Activated B cell treated with CpG ODN at 0.5 μM for 24 hours (primary cell): ENCODE measurements at regions not wholly inside any gene's neighbourhood (a gene's known extent, or its start where the extent isn't known, plus 50 kb on each side); places are given as distances from the start of the nearest gene placed in this dataset.

Experiments
- ATAC-seq: fragments of 200-7000 bp; cut with Tn5 transposase; one replicate; pipeline ENCODE4 v1.10.0; 2021; ENCODE audit warnings: low read depth, mild to moderate bottlenecking, moderate library complexity
- CTCF ChIA-PET: fragments of 350-600 bp; sonication (Branson Sonifier 250); formaldehyde crosslinking; loops from one replicate; lab custom pipeline; 2021; ENCODE audit warnings: antibody characterized with exemption; lab: Charles Lee
- POLR2A ChIA-PET: fragments of 350-600 bp; sonication (Branson Sonifier 250); formaldehyde crosslinking; loops from one replicate; lab custom pipeline; 2021; ENCODE audit warnings: antibody characterized with exemption; lab: Charles Lee
- DNase-seq: peaks from one replicate; pipeline ENCODE4 v3.0.0; 2022
- H3K27ac Mint-ChIP-seq: one replicate; pipeline ENCODE4 v1.8.0; 2020; ENCODE audit warnings: mixed read lengths
- H3K27me3 Mint-ChIP-seq: one replicate; pipeline ENCODE4 v1.8.0; 2021; ENCODE audit warnings: mixed read lengths
- H3K36me3 Mint-ChIP-seq: one replicate; pipeline ENCODE4 v1.8.0; 2021; ENCODE audit warnings: low read depth, mixed read lengths
- H3K4me1 Mint-ChIP-seq: one replicate; pipeline ENCODE4 v1.8.0; 2021; ENCODE audit warnings: mixed read lengths
- H3K4me3 Mint-ChIP-seq: one replicate; pipeline ENCODE4 v1.8.0; 2020; ENCODE audit warnings: mild to moderate bottlenecking, mixed read lengths
- H3K9me3 Mint-ChIP-seq: one replicate; pipeline ENCODE4 v1.8.0; 2020; ENCODE audit warnings: mixed read lengths
- CTCF ChIP-seq: fragments of 200-600 bp; IDR thresholded peaks from one replicate; pipeline ENCODE4 v1.8.0; 2022; ENCODE audit warnings: antibody characterized with exemption, mild to moderate bottlenecking
- intact Hi-C: fragments of 100-400 bp; cut with micrococcal nuclease; formaldehyde crosslinking; loops from one replicate; pipeline ENCODE4 v1.15.1; 2024

- intact Hi-C loops = no loop called here
- H3K27me3 Mint-ChIP-seq = peaks cover 17% of the 10 kb centered on the region
Measured at GRCh38 chr2:173819852-173820251, 145.3 kb downstream of the SP3 start.

DNA sequence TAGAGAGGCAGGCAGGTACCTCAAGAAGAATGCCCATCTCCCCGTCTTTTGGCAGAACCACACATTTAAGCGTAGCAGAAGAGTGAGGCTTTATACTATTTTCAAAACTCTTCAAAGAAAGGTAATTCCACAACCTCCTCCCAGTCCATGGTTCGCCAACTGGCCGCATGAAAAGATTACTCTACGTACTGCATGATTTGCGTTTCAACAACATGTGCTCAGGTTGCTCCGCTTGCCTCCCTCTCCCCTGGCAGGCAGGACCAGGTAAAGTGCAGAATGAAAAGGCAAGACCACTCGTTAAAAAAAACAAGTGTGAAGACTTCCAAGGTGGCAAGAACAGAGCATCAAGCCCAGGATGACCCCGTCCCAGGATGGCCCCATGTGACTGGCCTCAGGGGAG is 143.7 kb downstream of the SP3 start:
- no peaks in the 10 kb centered on the region for H3K9me3 Mint-ChIP-seq
- no peaks in the 10 kb centered on the region for H3K4me1 Mint-ChIP-seq
- ChIA-PET CTCF (no interaction called here), POLR2A (no interaction called here)
- H3K36me3 Mint-ChIP-seq = no peaks in the 10 kb centered on the region
- ATAC-seq (no peak), DNase-seq (no peak)
- intact Hi-C loops = no loop called here
- H3K27ac Mint-ChIP-seq = no peak overlapping the region
- peaks cover 24% of the 10 kb centered on the region for H3K27me3 Mint-ChIP-seq
- H3K4me3 Mint-ChIP-seq = no peak overlapping the region
- TF ChIP-seq CTCF = no peak

More at GRCh38 chr2:173819852-173820251, 145.3 kb downstream of the SP3 start:
- ChIA-PET POLR2A (interaction anchor here (0.5 kb wide), 1 partner anchor 67 kb away, joined by 3 read pairs; no protein-coding TSS in a partner anchor), CTCF (no interaction called here)
- Mint-ChIP-seq H3K4me3 (no peak overlapping the region), H3K4me1 (no peaks in the 10 kb centered on the region), H3K36me3 (no peaks in the 10 kb centered on the region), H3K27ac (no peak overlapping the region), H3K9me3 (no peaks in the 10 kb centered on the region)
- ATAC-seq (no peak), DNase-seq (no peak)
- no peak for TF ChIP-seq CTCF

- TF ChIP-seq CTCF = no peak
- Mint-ChIP-seq H3K4me3 (no peak overlapping the region), H3K9me3 (no peaks in the 10 kb centered on the region), H3K27me3 (peaks cover 31% of the 10 kb centered on the region), H3K4me1 (no peaks in the 10 kb centered on the region), H3K36me3 (no peaks in the 10 kb centered on the region), H3K27ac (no peak overlapping the region)
- POLR2A ChIA-PET = no interaction called here
- no peak for DNase-seq
- intact Hi-C loops = no loop called here
- ATAC-seq = no peak
- CTCF ChIA-PET = no interaction called here
Measured at GRCh38 chr2:173822889-173823542, 142.2 kb downstream of the SP3 start.

DNA sequence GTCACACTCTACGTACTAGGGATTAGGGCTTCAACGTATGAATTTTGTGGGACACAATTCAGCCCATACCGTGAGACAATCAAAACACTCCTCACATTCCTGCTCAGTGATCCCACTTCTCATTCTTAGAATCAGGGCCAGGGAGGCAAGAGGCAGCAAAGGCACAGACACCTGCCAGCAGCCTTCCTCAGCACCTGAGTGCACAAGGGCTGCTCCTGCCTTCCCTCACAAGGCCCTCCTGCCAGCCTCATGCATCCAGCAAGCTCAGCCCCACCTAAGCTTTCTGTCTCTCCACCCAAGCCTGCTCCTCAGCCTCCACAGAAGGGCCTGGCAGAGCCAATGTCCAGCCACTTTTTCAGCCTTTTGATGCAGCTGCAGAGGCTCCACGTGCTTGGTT is 141.6 kb downstream of the SP3 start:
- Mint-ChIP-seq H3K9me3 (no peaks in the 10 kb centered on the region), H3K4me1 (no peaks in the 10 kb centered on the region), H3K27ac (no peak overlapping the region), H3K4me3 (no peak overlapping the region), H3K36me3 (no peaks in the 10 kb centered on the region), H3K27me3 (peaks cover 33% of the 10 kb centered on the region)
- POLR2A ChIA-PET = no interaction called here
- intact Hi-C loops = no loop called here
- no peak for ATAC-seq
- CTCF ChIA-PET = no interaction called here
- DNase-seq = no peak
- TF ChIP-seq CTCF = no peak

GRCh38 chr2:173828189-173829142 is 136.7 kb downstream of the SP3 start:
- POLR2A ChIA-PET = no interaction called here
- no peaks in the 10 kb centered on the region for H3K9me3 Mint-ChIP-seq
- no peaks in the 10 kb centered on the region for H3K4me1 Mint-ChIP-seq
- H3K4me3 Mint-ChIP-seq = no peak overlapping the region
- no peak overlapping the region for H3K27ac Mint-ChIP-seq
- CTCF ChIA-PET = no interaction called here
- intact Hi-C loops = no loop called here
- no peak for ATAC-seq
- no peaks in the 10 kb centered on the region for H3K36me3 Mint-ChIP-seq
- peaks cover 23% of the 10 kb centered on the region for H3K27me3 Mint-ChIP-seq
- DNase-seq = no peak
- TF ChIP-seq CTCF = no peak
